GM12873 (cell line): ENCODE measurements at regions not wholly inside any gene's neighbourhood (a gene's known extent, or its start where the extent isn't known, plus 50 kb on each side); places are given as distances from the start of the nearest gene placed in this dataset.

Experiments used
- CTCF ChIP-seq: IDR thresholded peaks from 2 replicates; pipeline ENCODE4 v1.5.1; 2012; ENCODE audit warnings: low read depth, mild to moderate bottlenecking, moderate library complexity, low read length, control low read depth; ENCODE audit not compliant: insufficient read depth; ENCODE audit errors: missing control alignments

DNA sequence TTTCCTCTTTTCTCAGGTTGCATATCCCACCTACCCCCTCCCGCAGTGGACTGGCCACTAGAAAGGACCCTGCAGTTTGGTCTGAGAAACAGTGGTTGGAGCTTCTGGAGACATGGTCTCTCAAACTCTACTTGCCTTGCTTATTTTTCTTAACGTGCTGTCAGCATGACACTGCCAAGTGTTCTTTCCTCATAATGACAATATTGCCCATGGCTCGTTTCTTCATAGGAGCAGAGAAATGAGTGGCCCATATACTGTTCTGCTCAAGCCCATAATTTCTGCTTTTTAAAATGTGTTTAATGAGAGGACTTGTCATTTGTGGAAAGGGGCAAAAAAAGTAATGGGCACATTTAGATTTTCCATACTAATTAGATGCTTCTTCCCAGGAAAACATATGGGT lies 828.7 kb downstream of the BCL11A start:
- TF ChIP-seq CTCF: no peak

DNA sequence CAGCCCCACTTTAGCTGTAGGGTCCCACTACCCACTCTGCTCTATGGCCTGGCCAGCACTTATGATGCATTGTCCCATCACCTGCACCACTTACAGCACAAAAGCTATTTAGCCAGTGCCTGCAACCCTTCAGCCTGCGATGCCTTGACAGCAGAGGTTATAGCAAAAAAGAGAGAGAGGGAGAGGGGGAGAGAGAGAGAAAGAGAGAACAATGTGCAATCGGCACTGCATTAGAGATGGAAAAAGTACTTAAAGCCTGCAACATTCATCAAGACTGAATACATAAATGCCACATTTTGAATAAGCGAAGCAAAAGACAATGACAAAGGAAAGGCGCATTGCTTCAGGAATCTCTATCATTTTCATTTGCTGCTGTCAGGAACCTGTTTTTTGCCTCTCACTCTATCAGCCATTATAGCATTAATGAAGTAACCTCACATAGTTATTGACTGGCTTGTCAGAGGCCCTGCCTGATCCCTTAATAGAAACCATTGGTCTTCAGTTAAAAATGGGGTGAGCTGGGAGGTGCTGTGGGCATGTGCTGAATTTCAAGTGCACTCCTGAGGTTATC lies 833.1 kb downstream of the BCL11A start:
- TF ChIP-seq CTCF: no peak

DNA sequence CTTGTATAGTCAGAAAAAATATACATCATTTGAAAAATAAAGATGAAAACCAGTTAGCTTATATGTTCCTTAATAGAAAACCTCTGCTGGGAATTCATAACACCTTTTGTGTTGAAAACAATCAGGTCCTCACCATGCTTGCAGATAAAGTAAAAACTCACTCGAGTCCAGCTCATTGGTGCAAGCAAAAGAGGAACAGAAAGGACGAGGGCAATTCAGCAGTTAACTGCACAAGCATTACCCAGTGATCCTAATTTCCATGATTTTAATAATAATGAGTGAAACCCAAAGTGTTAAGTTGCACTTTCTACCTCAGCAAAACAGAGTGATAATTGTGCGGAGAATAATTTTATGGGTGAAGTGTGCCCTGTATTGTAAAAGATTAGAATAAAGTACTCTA lies 839.9 kb downstream of the BCL11A start:
- no peak for TF ChIP-seq CTCF

GRCh38 chr2:59711121-59711520 lies 842.3 kb downstream of the BCL11A start:
- TF ChIP-seq CTCF: no peak

- TF ChIP-seq CTCF: no peak
Measured at GRCh38 chr2:59706729-59707128, 846.7 kb downstream of the BCL11A start.

DNA sequence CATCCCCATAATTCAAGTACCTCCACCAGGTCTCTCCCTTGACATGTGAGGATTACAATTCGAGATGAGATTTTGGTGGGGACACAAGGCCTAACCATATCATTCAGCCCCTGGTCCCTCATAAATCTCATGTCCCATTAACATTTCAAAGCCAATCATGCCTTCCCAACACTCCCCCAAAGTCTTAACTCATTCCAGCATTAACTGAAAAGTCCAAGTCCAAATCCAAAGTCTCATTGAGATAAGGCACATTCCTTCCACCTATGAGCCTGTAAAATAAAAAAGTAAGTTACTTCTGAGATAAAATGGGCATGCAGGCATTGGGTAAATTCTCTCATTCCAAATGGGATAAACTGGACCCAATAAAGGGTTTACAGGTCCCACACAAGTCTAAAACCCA lies 849.7 kb downstream of the BCL11A start:
- no peak for TF ChIP-seq CTCF

DNA sequence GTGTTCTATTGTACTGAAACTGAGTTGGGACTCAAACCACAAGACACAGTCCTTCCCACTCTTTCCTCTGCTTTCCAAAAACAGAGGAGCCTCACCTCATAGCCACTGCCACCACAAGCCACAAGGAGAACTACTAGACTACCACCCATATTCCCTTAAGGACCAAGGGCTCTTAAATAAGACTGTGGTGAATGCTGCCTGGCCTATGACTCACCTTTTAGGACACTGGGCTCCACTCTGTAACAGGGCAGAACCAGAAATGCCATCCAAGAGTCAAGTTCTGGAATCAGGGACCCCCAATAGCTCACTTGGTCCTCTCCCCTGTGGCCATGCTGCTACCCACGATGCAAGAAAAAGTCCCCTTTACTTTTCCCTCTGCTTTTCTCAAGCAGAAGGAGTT lies 851.4 kb downstream of the BCL11A start:
- no peak for TF ChIP-seq CTCF
